ENCODE measurements at regions not wholly inside any gene's neighbourhood (a gene's known extent, or its start where the extent isn't known, plus 50 kb on each side); places are given as distances from the start of the nearest gene placed in this dataset.

DNA sequence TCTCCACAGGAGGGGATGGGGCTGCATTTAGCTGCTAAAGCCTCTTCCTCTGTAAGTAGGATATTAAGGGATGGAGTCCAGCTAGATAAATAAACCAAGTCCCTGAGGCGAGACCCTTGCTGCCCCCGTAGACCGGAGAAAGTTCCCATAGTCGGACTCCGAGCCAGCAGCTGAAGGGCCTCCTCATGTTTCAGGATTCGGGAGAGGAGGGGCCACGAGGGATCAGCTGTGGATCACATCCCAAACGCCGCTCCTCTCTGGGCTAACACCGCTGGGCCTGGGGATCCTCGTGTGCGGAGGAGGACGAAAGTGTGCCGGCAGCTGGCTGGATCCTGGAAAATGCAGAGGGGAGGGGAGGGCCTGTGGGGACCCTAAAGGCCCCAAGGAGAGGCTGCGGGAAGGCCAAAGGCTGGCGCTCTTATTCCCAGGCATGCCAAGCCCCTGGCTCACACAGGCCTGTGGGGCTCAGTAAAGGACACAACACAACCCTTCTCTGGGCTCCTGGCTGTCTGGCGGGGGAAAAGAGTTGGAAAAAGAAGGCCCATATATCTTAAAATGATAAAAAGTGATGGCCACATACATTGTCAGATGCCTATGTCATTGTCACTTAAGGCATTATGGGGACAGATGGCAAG lies 82.5 kb upstream of the TMEM72 start:
- DNase-seq, result peak; percentile 58 to 77
- Histone ChIP-seq H3K9me3 (no peaks in the 10 kb centered on the region), H3K27ac (peak overlapping the region in 1 of 10 donors; percentile 1), H3K4me1 (peaks cover 0 to 16% (median 0%) of the 10 kb centered on the region in 9 donors), H3K4me3 (no peak overlapping the region), H3K27me3 (no peaks in the 10 kb centered on the region), H3K36me3 (no peaks in the 10 kb centered on the region)
- ATAC-seq, result peak; percentile 68 to 94 (median 86)
- TF ChIP-seq, protein P1, sequence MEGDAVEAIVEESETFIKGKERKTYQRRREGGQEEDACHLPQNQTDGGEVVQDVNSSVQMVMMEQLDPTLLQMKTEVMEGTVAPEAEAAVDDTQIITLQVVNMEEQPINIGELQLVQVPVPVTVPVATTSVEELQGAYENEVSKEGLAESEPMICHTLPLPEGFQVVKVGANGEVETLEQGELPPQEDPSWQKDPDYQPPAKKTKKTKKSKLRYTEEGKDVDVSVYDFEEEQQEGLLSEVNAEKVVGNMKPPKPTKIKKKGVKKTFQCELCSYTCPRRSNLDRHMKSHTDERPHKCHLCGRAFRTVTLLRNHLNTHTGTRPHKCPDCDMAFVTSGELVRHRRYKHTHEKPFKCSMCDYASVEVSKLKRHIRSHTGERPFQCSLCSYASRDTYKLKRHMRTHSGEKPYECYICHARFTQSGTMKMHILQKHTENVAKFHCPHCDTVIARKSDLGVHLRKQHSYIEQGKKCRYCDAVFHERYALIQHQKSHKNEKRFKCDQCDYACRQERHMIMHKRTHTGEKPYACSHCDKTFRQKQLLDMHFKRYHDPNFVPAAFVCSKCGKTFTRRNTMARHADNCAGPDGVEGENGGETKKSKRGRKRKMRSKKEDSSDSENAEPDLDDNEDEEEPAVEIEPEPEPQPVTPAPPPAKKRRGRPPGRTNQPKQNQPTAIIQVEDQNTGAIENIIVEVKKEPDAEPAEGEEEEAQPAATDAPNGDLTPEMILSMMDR (IDR thresholded peaks at IDR 0.05), result no peak
- 63 to 70% methylated on average over 17 of the region's 17 CpGs for WGBS, 2 donors
- intact Hi-C loops (cut with DNase I), result no loop called here

DNA sequence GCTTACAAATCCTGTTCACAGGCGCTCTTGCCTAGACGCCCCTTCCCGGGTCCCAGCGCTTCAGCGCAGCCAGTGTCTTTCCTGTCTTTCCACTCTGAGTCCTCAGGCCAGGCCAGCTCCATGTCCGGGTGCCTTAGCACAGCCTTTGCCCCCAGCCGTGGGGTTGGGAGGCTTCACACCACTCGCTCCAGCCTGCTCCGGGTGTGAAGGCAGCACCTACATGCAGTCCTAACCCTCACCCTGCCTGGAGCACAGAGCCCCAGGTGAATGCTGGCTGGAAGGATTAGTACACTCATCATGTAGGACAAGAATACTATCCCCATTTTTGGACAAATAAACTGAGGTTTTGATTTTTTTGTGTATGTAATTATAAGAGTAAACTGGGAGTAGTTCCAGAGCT lies 81.7 kb upstream of the TMEM72 start:
- ATAC-seq (no peak), DNase-seq (no peak)
- 94 to 97% methylated on average over 9 of the region's 9 CpGs for WGBS, 2 donors
- Histone ChIP-seq H3K27me3 (no peaks in the 10 kb centered on the region), H3K4me1 (peaks cover 0 to 16% (median 0%) of the 10 kb centered on the region in 9 donors), H3K27ac (no peak overlapping the region), H3K9me3 (no peaks in the 10 kb centered on the region), H3K36me3 (no peaks in the 10 kb centered on the region), H3K4me3 (no peak overlapping the region)
- intact Hi-C loops (cut with DNase I), result no loop called here
- TF ChIP-seq, protein P1 (IDR thresholded peaks at IDR 0.05), result no peak

DNA sequence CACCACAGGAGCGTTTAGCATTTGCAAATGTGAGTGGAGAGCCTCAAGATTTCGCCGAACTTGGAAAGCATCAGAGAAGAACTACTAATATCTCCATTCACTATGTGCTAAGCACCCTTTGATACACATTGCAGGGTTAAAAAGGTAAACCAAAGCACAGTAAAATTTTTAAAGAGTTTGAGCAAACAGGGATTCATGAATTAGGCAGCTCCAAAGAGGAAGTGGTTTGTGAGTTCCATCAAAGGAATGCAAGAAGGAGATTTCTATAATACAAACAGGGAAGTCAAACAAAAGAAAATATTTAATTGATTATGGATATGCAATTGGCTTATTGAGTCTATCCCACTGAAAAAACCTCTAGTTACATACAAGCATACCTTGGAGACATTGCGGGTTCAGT lies 81.1 kb upstream of the TMEM72 start:
- TF ChIP-seq, protein P1 (IDR thresholded peaks at IDR 0.05), result no peak
- intact Hi-C loops (cut with DNase I), result loop anchor here in 1 of 10 donors (10.0 kb wide), 1 partner anchor 155 kb away; no protein-coding TSS in a partner anchor
- Histone ChIP-seq H3K4me3 (no peak overlapping the region), H3K27me3 (no peaks in the 10 kb centered on the region), H3K9me3 (no peaks in the 10 kb centered on the region), H3K36me3 (no peaks in the 10 kb centered on the region), H3K4me1 (peaks cover 0 to 16% (median 0%) of the 10 kb centered on the region in 9 donors), H3K27ac (no peak overlapping the region)
- WGBS, 2 donors, result 80 to 96% methylated on average over 4 of the region's 4 CpGs
- ATAC-seq (no peak), DNase-seq (no peak)

DNA sequence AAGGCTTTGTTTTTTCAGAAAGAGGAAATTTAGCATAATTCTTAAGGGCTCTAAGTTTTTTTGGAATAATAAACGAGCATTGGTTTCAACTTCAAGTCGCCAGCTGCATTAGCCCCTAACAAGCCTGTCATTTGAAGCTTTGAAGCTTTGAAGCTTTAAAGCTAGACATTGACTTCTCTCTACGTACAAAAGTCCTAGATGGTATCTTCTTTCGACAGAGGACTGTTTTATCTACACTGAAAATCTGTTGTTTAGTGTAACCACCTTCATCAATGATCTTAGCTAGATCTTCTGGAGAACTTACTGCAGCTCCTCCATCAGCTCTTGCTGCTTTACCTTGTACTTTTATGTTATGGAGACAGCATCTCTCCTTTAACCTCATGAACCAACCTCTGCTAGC lies 79.6 kb upstream of the TMEM72 start:
- DNase-seq, result no peak
- H3K4me3 ChIP-seq, result no peak overlapping the region
- no peaks in the 10 kb centered on the region for H3K9me3 ChIP-seq
- H3K27me3 ChIP-seq, result no peaks in the 10 kb centered on the region
- TF ChIP-seq, protein P1 (IDR thresholded peaks at IDR 0.05), result no peak
- WGBS, 2 donors, result 88 to 91% methylated on average over 4 of the region's 4 CpGs
- intact Hi-C loops (cut with DNase I), result loop anchor here in 1 of 10 donors (10.0 kb wide), 1 partner anchor 157 kb away; no protein-coding TSS in a partner anchor
- H3K27ac ChIP-seq, result no peak overlapping the region
- peaks cover 0 to 16% (median 0%) of the 10 kb centered on the region in 9 donors for H3K4me1 ChIP-seq
- ATAC-seq, result no peak
- H3K36me3 ChIP-seq, result no peaks in the 10 kb centered on the region

Measured in heart right ventricle (tissue), 16 donors.